ENCODE measurements at regions not wholly inside any gene's neighbourhood (a gene's known extent, or its start where the extent isn't known, plus 50 kb on each side); places are given as distances from the start of the nearest gene placed in this dataset.

DNA sequence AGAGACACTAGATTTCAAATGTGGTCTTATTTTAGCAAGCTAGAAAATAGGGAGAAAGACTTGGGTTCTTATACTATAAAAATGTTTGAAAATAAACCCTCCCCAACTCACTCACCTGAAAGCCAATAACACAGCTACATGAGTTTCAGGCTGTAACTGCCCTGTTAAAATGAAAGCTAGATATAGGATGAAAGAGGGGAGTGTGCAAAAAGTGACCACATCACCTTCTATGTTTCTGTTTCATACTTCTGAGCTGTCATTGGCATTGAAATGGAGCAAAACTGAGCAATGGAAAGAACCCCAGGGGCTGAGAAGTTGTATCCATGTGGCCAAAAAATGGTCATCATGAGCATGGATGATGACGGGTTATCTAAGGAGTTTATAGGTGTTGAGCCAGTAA lies 148.1 kb upstream of the TENT5A start:
- TF ChIP-seq CTCF (IDR thresholded peaks at IDR 0.05) (no peak), POLR2A (IDR thresholded peaks at IDR 0.05) (no peak)

Data from prostate gland (tissue), 2 donors.